ENCODE measurements at regions not wholly inside any gene's neighbourhood (a gene's known extent, or its start where the extent isn't known, plus 50 kb on each side); places are given as distances from the start of the nearest gene placed in this dataset.

DNA sequence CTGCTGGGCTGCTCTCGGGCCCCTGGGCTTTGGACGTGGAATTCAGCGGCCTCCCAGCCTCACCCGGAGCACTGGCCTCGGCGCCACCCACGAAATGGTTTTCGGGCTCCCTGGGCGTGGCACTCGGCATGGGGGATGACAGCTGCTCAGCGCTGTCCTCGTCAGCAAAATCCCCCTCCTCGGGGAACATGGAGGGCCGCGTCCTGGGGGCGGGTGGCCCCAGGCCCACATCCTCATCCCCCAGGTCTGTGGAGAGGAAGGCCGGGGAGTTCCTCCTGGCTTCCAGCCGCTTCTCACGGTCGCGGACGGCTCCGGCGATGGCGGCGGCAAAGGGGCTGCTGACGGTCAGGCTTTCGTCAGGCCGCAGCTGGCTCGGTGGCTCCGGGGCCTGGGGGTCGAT, 88.4 kb downstream of the CTTN start:
- no peak for DNase-seq

- no peak for DNase-seq
These were observed 88.8 kb downstream of the CTTN start for GRCh38 chr11:70487160-70487559.

- DNase-seq = no peak
These were observed 89.4 kb downstream of the CTTN start for GRCh38 chr11:70487756-70488155.

- no peak for DNase-seq
These were observed 89.9 kb downstream of the CTTN start for GRCh38 chr11:70488171-70488703.

DNA sequence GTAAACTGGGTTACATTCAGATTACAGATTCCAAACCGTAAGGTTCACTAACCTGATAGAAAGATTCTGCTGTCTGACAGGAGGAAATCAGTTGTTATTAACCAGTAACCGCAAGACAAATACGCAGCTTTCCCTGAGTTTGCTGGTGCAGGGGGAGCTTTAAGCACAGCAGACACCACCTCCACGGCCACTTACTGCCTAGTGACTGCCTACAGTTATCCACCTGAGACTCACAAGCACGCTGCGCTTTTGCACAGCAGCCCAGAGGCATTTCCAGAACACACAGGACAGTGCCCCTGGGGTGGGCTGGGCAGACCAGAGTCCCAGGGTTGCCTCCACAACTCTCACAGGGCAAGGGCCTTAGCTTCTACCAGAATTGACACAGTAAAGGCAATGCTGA, 90.9 kb downstream of the CTTN start:
- DNase-seq = no peak

- no peak for DNase-seq
These were observed 91.9 kb downstream of the CTTN start for GRCh38 chr11:70490208-70490607.

GRCh38 chr11:70490723-70491558, 92.6 kb downstream of the CTTN start:
- no peak for DNase-seq

DNA sequence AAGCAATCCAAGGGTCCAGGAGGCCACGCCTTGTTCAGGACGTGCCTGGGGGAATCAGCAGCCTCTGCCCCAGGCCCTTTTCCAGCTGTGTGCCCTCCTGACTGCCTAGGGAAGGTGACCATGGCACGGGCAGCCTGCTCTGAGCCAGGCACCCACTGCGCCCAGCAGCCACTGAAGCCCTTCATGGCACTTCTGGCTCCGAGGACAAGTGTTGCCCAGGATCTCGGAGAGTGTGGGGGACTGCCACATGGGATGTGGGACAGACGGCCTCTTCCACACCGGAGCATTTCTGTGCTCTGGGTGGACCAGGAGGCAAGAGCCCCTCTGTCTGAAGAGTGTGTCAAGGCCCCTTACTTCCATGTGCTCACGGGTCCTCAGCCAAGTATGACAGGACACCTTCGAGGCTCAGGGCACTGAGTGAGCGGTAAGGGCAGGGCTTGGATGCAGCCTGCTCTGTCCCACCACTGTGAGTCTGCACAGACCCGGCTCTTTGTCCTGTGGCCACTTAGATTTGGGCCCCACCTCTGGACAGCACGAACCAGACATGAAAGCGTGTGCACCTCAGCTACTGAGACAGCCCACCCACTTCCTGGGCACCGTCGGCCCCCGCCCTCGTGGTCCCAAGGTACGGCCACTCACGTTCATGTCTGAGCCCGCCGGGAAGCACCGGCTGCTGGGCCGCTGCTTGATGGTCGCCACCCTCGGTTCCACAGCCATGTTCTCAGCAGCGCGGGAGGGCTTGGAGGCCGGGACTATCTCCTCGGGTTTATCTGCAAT, 93.6 kb downstream of the CTTN start:
- DNase-seq = no peak

GRCh38 chr11:70493089-70493474, 94.8 kb downstream of the CTTN start:
- no peak for DNase-seq

- DNase-seq = no peak
These were observed 95.6 kb downstream of the CTTN start for GRCh38 chr11:70493891-70494290.

GRCh38 chr11:70494559-70495350, 96.4 kb downstream of the CTTN start:
- no peak for DNase-seq

DNA sequence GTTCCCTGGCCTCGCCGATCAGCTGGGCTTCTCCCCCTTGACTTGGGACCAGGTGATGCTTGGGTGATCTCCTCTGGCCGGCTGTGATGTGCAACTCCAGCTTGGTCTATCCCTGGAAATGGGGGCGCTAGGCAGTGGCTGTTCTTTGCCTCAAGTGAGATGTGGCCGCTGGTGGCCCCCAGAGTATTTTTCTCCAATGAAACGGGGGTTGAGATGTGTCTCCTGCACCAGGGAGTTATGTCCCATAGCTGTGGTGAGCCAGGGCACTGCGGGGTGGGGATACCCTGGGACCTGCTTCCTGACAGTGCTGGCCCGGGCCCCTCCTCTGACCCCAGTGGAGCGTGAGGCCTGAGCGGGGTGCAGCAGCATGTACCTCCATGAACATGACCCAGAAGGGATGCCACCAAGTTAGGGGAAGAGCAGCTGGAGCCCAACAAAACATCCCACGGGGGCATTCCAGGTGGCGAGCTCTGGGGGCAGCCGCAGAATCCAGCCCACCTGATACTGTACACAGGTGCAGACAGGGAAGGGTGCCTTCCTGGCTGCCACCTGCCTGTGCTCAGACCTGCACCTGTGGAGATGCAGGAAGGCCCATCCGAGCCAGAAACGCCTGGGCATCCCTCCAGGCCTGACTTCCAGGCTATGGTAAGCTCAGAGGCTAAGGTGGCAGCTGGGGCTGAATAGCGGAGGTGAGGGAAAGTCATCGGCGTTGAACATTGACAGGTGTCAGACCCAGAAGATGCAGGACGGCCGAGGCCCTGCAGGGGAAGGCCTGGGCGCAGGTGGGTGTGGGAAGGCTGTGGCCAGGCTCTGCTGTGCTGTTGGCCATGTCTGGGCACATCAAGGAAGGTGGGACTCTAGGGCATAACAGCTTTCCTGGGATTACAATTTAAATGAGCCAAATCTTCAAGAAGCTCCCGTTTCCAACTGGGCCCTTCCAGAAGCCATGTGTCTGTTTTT, 97.3 kb downstream of the CTTN start:
- DNase-seq = peak; percentile 27

GRCh38 chr11:70496591-70497535, 98.5 kb downstream of the CTTN start:
- DNase-seq = no peak

DNA sequence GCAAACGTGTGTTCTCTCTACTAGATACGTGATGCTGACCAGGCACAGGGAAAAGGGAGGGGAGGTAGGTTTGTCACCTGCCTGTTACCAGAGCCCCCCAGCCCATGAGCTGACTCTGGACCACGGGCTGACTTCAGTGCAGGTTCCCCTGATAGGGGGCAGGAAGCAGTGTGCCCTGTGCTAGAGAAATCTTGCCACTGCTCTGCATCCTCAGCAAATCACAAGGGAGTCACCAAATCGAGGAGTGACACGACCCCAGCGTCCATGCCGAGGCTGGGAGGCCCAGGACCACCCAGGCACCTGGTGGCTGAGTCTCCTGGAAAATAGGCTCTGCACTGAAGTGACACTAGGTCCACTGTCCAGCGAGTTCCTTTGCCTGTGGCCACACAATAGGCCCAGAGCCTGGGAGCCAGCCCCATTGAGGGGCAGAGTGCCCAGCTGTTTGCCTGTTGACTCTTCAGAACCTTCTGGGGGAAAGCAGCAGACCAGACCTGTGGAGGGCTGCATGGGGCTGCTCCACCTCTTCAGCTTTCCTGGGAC, 99.3 kb downstream of the CTTN start:
- no peak for DNase-seq

GRCh38 chr11:70498171-70498571, 99.8 kb downstream of the CTTN start:
- DNase-seq = no peak

- DNase-seq = no peak
These were observed 100.9 kb downstream of the CTTN start for GRCh38 chr11:70498976-70499801.

- DNase-seq = no peak
These were observed 101.9 kb downstream of the CTTN start for GRCh38 chr11:70500076-70500847.

GRCh38 chr11:70501051-70501901, 102.9 kb downstream of the CTTN start:
- DNase-seq = no peak
